ENCODE measurements at regions not wholly inside any gene's neighbourhood (a gene's known extent, or its start where the extent isn't known, plus 50 kb on each side); places are given as distances from the start of the nearest gene placed in this dataset.

- no peaks in the 10 kb centered on the region for H3F3A ChIP-seq (ENCODE audit: control insufficient read depth, insufficient read depth)
- H3K36me3 ChIP-seq (ENCODE audit: control insufficient read depth, low read length): no peaks in the 10 kb centered on the region
- H3K27me3 ChIP-seq (ENCODE audit: control insufficient read depth, low read length): no peaks in the 10 kb centered on the region
- no peak overlapping the region for H3K4me3 ChIP-seq (ENCODE audit: low read length)
- H3K4me1 ChIP-seq (ENCODE audit: control insufficient read depth, low read length): no peaks in the 10 kb centered on the region
- TF ChIP-seq EZH2phosphoT487 (IDR thresholded peaks at IDR 0.05; ENCODE audit: borderline replicate concordance, low read length) (no peak), CTCF (IDR thresholded peaks at IDR 0.05; ENCODE audit: low read depth, low read length, poor library complexity, severe bottlenecking) (no peak)
- H3K4me2 ChIP-seq (ENCODE audit: low read length): no peak overlapping the region
- H4K20me1 ChIP-seq (ENCODE audit: control insufficient read depth, insufficient read depth, low read depth, low read length): no peaks in the 10 kb centered on the region
- H3K79me2 ChIP-seq (ENCODE audit: control insufficient read depth, low read length): no peaks in the 10 kb centered on the region
- no peaks in the 10 kb centered on the region for H3K9me2 ChIP-seq (replicated peaks; ENCODE audit: control insufficient read depth, low read length)
- H3K9me3 ChIP-seq (ENCODE audit: control insufficient read depth, insufficient read depth, low read length): no peaks in the 10 kb centered on the region
- no peak overlapping the region for H3K27ac ChIP-seq (ENCODE audit: low read depth, low read length)
These were observed 355.9 kb upstream of the KLHL29 start for GRCh38 chr2:23029111-23029510.

GRCh38 chr2:23029951-23030350 is 355.0 kb upstream of the KLHL29 start:
- H3K27ac ChIP-seq (ENCODE audit: low read depth, low read length): no peak overlapping the region
- no peaks in the 10 kb centered on the region for H3K79me2 ChIP-seq (ENCODE audit: control insufficient read depth, low read length)
- H3K9me3 ChIP-seq (ENCODE audit: control insufficient read depth, insufficient read depth, low read length): no peaks in the 10 kb centered on the region
- no peak overlapping the region for H3K4me3 ChIP-seq (ENCODE audit: low read length)
- no peak overlapping the region for H3K4me2 ChIP-seq (ENCODE audit: low read length)
- H3K27me3 ChIP-seq (ENCODE audit: control insufficient read depth, low read length): no peaks in the 10 kb centered on the region
- no peak for TF ChIP-seq CTCF (IDR thresholded peaks at IDR 0.05; ENCODE audit: low read depth, low read length, poor library complexity, severe bottlenecking)
- no peaks in the 10 kb centered on the region for H3F3A ChIP-seq (ENCODE audit: control insufficient read depth, insufficient read depth)
- no peaks in the 10 kb centered on the region for H3K9me2 ChIP-seq (replicated peaks; ENCODE audit: control insufficient read depth, low read length)
- no peaks in the 10 kb centered on the region for H3K36me3 ChIP-seq (ENCODE audit: control insufficient read depth, low read length)
- H4K20me1 ChIP-seq (ENCODE audit: control insufficient read depth, insufficient read depth, low read depth, low read length): no peaks in the 10 kb centered on the region
- no peaks in the 10 kb centered on the region for H3K4me1 ChIP-seq (ENCODE audit: control insufficient read depth, low read length)

GRCh38 chr2:23034996-23035395 is 350.0 kb upstream of the KLHL29 start:
- no peak for TF ChIP-seq EZH2phosphoT487 (IDR thresholded peaks at IDR 0.05; ENCODE audit: borderline replicate concordance, low read length)
- no peak for TF ChIP-seq CTCF (IDR thresholded peaks at IDR 0.05; ENCODE audit: low read depth, low read length, poor library complexity, severe bottlenecking)
- Histone ChIP-seq H4K20me1 (ENCODE audit: control insufficient read depth, insufficient read depth, low read depth, low read length) (no peaks in the 10 kb centered on the region), H3K27me3 (ENCODE audit: control insufficient read depth, low read length) (no peaks in the 10 kb centered on the region), H3K36me3 (ENCODE audit: control insufficient read depth, low read length) (no peaks in the 10 kb centered on the region), H3K9me2 (replicated peaks; ENCODE audit: control insufficient read depth, low read length) (no peaks in the 10 kb centered on the region), H3K4me3 (ENCODE audit: low read length) (no peak overlapping the region), H3F3A (ENCODE audit: control insufficient read depth, insufficient read depth) (no peaks in the 10 kb centered on the region), H3K9me3 (ENCODE audit: control insufficient read depth, insufficient read depth, low read length) (no peaks in the 10 kb centered on the region), H3K79me2 (ENCODE audit: control insufficient read depth, low read length) (no peaks in the 10 kb centered on the region), H3K27ac (ENCODE audit: low read depth, low read length) (no peak overlapping the region), H3K4me2 (ENCODE audit: low read length) (no peak overlapping the region), H3K4me1 (ENCODE audit: control insufficient read depth, low read length) (no peaks in the 10 kb centered on the region)

- Histone ChIP-seq H3K4me2 (ENCODE audit: low read length) (no peak overlapping the region), H3K9me3 (ENCODE audit: control insufficient read depth, insufficient read depth, low read length) (no peaks in the 10 kb centered on the region), H3F3A (ENCODE audit: control insufficient read depth, insufficient read depth) (no peaks in the 10 kb centered on the region), H4K20me1 (ENCODE audit: control insufficient read depth, insufficient read depth, low read depth, low read length) (no peaks in the 10 kb centered on the region), H3K9me2 (replicated peaks; ENCODE audit: control insufficient read depth, low read length) (no peaks in the 10 kb centered on the region), H3K4me1 (ENCODE audit: control insufficient read depth, low read length) (no peaks in the 10 kb centered on the region), H3K79me2 (ENCODE audit: control insufficient read depth, low read length) (no peaks in the 10 kb centered on the region), H3K4me3 (ENCODE audit: low read length) (no peak overlapping the region), H3K27ac (ENCODE audit: low read depth, low read length) (no peak overlapping the region), H3K27me3 (ENCODE audit: control insufficient read depth, low read length) (no peaks in the 10 kb centered on the region), H3K36me3 (ENCODE audit: control insufficient read depth, low read length) (no peaks in the 10 kb centered on the region)
- TF ChIP-seq EZH2phosphoT487 (IDR thresholded peaks at IDR 0.05; ENCODE audit: borderline replicate concordance, low read length) (no peak), CTCF (IDR thresholded peaks at IDR 0.05; ENCODE audit: low read depth, low read length, poor library complexity, severe bottlenecking) (no peak)
These were observed 348.4 kb upstream of the KLHL29 start for GRCh38 chr2:23036629-23037028.
